ENCODE measurements at regions not wholly inside any gene's neighbourhood (a gene's known extent, or its start where the extent isn't known, plus 50 kb on each side); places are given as distances from the start of the nearest gene placed in this dataset.

- ATAC-seq (ENCODE audit: low FRiP score): no peak
- no peak for TF ChIP-seq CTCF (IDR thresholded peaks at IDR 0.05)
- DNase-seq (ENCODE audit: low spot score): no peak
Observed at GRCh38 chr19:30274987-30275386, 97.2 kb upstream of the ZNF536 start.

GRCh38 chr19:30276011-30276882 is 95.9 kb upstream of the ZNF536 start:
- TF ChIP-seq CTCF (IDR thresholded peaks at IDR 0.05): no peak
- DNase-seq (ENCODE audit: low spot score) (no peak), ATAC-seq (ENCODE audit: low FRiP score) (no peak)

GRCh38 chr19:30276883-30277280 is 95.3 kb upstream of the ZNF536 start:
- TF ChIP-seq CTCF (IDR thresholded peaks at IDR 0.05): no peak
- ATAC-seq (ENCODE audit: low FRiP score) (no peak), DNase-seq (ENCODE audit: low spot score) (no peak)

- DNase-seq (ENCODE audit: low spot score) (no peak), ATAC-seq (ENCODE audit: low FRiP score) (no peak)
- TF ChIP-seq CTCF (IDR thresholded peaks at IDR 0.05): no peak
Observed at GRCh38 chr19:30277941-30278881, 94.0 kb upstream of the ZNF536 start.

GRCh38 chr19:30278882-30279254 is 93.3 kb upstream of the ZNF536 start:
- DNase-seq (ENCODE audit: low spot score) (no peak), ATAC-seq (ENCODE audit: low FRiP score) (no peak)
- no peak for TF ChIP-seq CTCF (IDR thresholded peaks at IDR 0.05)

- no peak for ATAC-seq (ENCODE audit: low FRiP score)
- no peak for TF ChIP-seq CTCF (IDR thresholded peaks at IDR 0.05)
Observed at GRCh38 chr19:30280018-30280417, 92.2 kb upstream of the ZNF536 start.

More at GRCh38 chr19:30280018-30280417, 92.2 kb upstream of the ZNF536 start:
- DNase-seq (ENCODE audit: low spot score): no peak

Measured in omental fat pad (tissue), 3 donors.